ENCODE measurements at regions not wholly inside any gene's neighbourhood (a gene's known extent, or its start where the extent isn't known, plus 50 kb on each side); places are given as distances from the start of the nearest gene placed in this dataset.
A peak's percentile ranks its signal among the peaks of the same experiment; 100 is the strongest.

DNA sequence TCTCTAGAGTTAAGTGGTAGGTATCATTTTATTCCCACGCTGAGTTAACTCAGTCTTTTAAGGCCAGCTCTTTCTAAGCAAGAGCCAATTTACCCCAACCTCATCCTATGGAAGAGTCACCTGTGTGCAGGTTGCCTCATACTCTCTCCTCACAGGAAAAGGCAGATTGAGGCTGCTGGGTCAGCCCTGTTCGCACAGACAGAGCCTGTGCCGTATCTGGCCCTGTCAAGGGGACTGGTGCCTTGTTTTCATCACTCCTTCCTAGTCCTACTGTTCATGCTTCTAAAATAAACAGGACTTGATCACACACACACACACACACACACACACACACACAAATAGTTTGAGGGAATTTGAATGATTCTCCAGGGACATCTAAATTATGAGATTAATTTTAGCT, 285.0 kb downstream of the SLC6A15 start:
- H2AFZ ChIP-seq (ENCODE audit: low read length) = 0 out of 2 replicates have a peak overlapping the region, but pooled peaks have one; percentile 23
- ChIA-PET CTCF (ENCODE audit: partially characterized antibody) (no interaction called here), POLR2A (ENCODE audit: partially characterized antibody) (no interaction called here)
- FAIRE-seq = no peak
- no peaks in the 10 kb centered on the region for H3K23me2 ChIP-seq (ENCODE audit: low read depth, low read length)
- H2BK5ac ChIP-seq (ENCODE audit: low read depth, low read length) = no peak overlapping the region
- no peak overlapping the region for H3K23ac ChIP-seq (ENCODE audit: insufficient read length)
- no peaks in the 10 kb centered on the region for H3K79me2 ChIP-seq (ENCODE audit: control insufficient read depth in 1 of 2, insufficient read depth in 2 of 2, low read length in 2 of 2)
- no peak overlapping the region for H2BK15ac ChIP-seq (ENCODE audit: low read length)
- H3K4me3 ChIP-seq (ENCODE audit: extremely low read depth in 1 of 4, insufficient read depth in 2 of 4, low read depth in 3 of 4, low read length in 4 of 4) = no peak overlapping the region
- no peaks in the 10 kb centered on the region for H3K9me3 ChIP-seq (ENCODE audit: insufficient read depth in 2 of 2, low read depth in 1 of 2, low read length in 1 of 2)
- no peak overlapping the region for H3K4me2 ChIP-seq (ENCODE audit: insufficient read depth in 1 of 2, low read depth in 2 of 2, low read length in 2 of 2)
- H3K4me1 ChIP-seq (replicated peaks in 1 of 4; ENCODE audit: control insufficient read depth in 3 of 4, insufficient read depth in 4 of 4, low read length in 3 of 4) = no peaks in the 10 kb centered on the region
- H2BK120ac ChIP-seq (replicated peaks; ENCODE audit: low read depth, low read length) = no peak overlapping the region
- no peaks in the 10 kb centered on the region for H4K20me1 ChIP-seq (replicated peaks in 1 of 2; ENCODE audit: control insufficient read depth in 1 of 2, insufficient read depth in 2 of 2, low read length in 2 of 2)
- WGBS, 2 experiments (ENCODE audit: extremely low coverage in 1 of 2, insufficient coverage in 1 of 2, insufficient read length in 1 of 2, insufficient replicate concordance in 2 of 2, low coverage in 1 of 2, low lambda C conversion rate in 2 of 2, missing lambda C conversion rate in 1 of 2) = 91% methylated on average over 3 of the region's 3 CpGs; no CpG with 5 or more reads in 1 of the 2 experiments
- H3K14ac ChIP-seq (ENCODE audit: insufficient read length) = no peak overlapping the region
- no peak overlapping the region for H3K4ac ChIP-seq (replicated peaks; ENCODE audit: insufficient read length, low read depth, low read length)
- no peak overlapping the region for H4K8ac ChIP-seq (ENCODE audit: extremely low read depth, insufficient read depth, low read length)
- H3K27me3 ChIP-seq (replicated peaks in 1 of 4; ENCODE audit: control insufficient read depth in 3 of 4, extremely low read depth in 1 of 4, insufficient read depth in 3 of 4, low read length in 3 of 4) = no peaks in the 10 kb centered on the region
- H3K79me1 ChIP-seq (ENCODE audit: low read depth, low read length) = no peaks in the 10 kb centered on the region
- no peak overlapping the region for H2BK12ac ChIP-seq (ENCODE audit: low read depth, low read length)
- no peak overlapping the region for H4K5ac ChIP-seq (ENCODE audit: insufficient read length, low read depth, low read length)
- no peak overlapping the region for H2BK20ac ChIP-seq (ENCODE audit: low read length)
- H3K56ac ChIP-seq (replicated peaks; ENCODE audit: insufficient read length, low read depth, low read length) = no peak overlapping the region
- H3K27ac ChIP-seq (ENCODE audit: low read depth, low read length) = no peak overlapping the region
- H4K91ac ChIP-seq (replicated peaks; ENCODE audit: insufficient read length, low read length) = no peak overlapping the region
- no peaks in the 10 kb centered on the region for H3K36me3 ChIP-seq (ENCODE audit: control insufficient read depth in 2 of 4, insufficient read depth in 4 of 4, low read length in 3 of 4)
- no peak overlapping the region for H2AK5ac ChIP-seq (ENCODE audit: low read depth, low read length)
- H3K18ac ChIP-seq (ENCODE audit: extremely low read depth, low read length) = no peak overlapping the region
- H3K9ac ChIP-seq (replicated peaks in 1 of 4; ENCODE audit: extremely low read depth in 1 of 4, low read depth in 3 of 4, low read length in 3 of 4) = no peak overlapping the region
- no peak for DNase-seq (ENCODE audit: low read depth in 1 of 2, low spot score in 2 of 2)
- TF ChIP-seq, protein P1, sequence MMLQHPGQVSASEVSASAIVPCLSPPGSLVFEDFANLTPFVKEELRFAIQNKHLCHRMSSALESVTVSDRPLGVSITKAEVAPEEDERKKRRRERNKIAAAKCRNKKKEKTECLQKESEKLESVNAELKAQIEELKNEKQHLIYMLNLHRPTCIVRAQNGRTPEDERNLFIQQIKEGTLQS (IDR thresholded peaks at IDR 0.05; ENCODE audit: insufficient read depth, low read depth, low read length) = no peak

Data from H1 (cell line).